ENCODE measurements at regions not wholly inside any gene's neighbourhood (a gene's known extent, or its start where the extent isn't known, plus 50 kb on each side); places are given as distances from the start of the nearest gene placed in this dataset.

- no peak overlapping the region for H3K4me3 Mint-ChIP-seq
- TF ChIP-seq, protein P1, sequence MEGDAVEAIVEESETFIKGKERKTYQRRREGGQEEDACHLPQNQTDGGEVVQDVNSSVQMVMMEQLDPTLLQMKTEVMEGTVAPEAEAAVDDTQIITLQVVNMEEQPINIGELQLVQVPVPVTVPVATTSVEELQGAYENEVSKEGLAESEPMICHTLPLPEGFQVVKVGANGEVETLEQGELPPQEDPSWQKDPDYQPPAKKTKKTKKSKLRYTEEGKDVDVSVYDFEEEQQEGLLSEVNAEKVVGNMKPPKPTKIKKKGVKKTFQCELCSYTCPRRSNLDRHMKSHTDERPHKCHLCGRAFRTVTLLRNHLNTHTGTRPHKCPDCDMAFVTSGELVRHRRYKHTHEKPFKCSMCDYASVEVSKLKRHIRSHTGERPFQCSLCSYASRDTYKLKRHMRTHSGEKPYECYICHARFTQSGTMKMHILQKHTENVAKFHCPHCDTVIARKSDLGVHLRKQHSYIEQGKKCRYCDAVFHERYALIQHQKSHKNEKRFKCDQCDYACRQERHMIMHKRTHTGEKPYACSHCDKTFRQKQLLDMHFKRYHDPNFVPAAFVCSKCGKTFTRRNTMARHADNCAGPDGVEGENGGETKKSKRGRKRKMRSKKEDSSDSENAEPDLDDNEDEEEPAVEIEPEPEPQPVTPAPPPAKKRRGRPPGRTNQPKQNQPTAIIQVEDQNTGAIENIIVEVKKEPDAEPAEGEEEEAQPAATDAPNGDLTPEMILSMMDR (IDR thresholded peaks at IDR 0.05; ENCODE audit: unreplicated experiment in 3 of 3) = no peak
- no peaks in the 10 kb centered on the region for H3K36me3 Mint-ChIP-seq (ENCODE audit: low read depth)
- H3K9me3 Mint-ChIP-seq = no peaks in the 10 kb centered on the region
- peaks cover 22% of the 10 kb centered on the region for H3K27me3 Mint-ChIP-seq (ENCODE audit: low read depth)
- H3K4me1 Mint-ChIP-seq = no peaks in the 10 kb centered on the region
- H3K27ac Mint-ChIP-seq = peak overlapping the region in 1 of 3 experiments; percentile 34
Observed at GRCh38 chr5:174221436-174221835, 175.9 kb downstream of the NSG2 start.

DNA sequence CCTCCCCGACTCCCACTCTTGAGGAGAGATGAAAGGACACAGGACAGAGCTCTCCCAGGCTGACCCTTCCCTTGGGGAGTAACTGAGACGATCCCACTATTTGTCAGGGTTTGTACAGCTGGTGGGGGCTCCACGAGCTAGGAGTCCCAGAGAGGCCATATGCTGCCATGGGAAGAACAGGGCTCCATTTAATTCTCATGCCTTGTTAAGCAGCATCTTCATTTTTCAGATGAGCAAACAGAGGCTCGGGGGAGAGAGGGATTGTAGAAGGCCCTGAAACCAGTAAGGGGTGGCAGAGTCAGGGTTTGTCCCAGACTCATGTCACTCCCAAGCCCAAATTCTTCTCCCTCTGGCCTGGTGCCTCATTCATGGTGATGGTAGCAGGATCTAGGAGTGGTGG, 176.4 kb downstream of the NSG2 start:
- H3K36me3 Mint-ChIP-seq (ENCODE audit: low read depth) = no peaks in the 10 kb centered on the region
- H3K27ac Mint-ChIP-seq = peak overlapping the region in 1 of 3 experiments; percentile 34
- no peaks in the 10 kb centered on the region for H3K4me1 Mint-ChIP-seq
- H3K9me3 Mint-ChIP-seq = no peaks in the 10 kb centered on the region
- TF ChIP-seq, protein P1 (IDR thresholded peaks at IDR 0.05; ENCODE audit: unreplicated experiment in 3 of 3) = no peak
- no peak overlapping the region for H3K4me3 Mint-ChIP-seq
- H3K27me3 Mint-ChIP-seq (ENCODE audit: low read depth) = peaks cover 22% of the 10 kb centered on the region

DNA sequence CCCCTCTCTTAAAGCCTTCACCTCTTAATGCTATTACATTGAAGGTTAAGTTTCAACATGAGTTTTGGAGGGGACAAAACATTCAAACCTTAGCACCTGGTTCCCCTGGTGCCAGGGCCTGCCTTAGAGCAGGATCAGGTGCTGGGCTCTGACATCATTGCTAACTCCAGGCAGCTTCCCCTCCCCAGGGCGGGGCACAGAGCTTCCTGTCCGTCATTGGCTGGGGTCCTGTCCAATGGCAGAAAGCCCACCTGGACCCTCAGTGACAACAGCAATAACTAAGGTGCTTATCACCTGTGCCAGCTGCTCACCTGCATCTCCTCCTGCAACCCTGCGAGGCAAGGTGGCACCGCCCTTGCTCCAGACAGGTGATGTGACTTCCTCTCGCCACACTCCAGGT, 177.4 kb downstream of the NSG2 start:
- Mint-ChIP-seq H3K4me3 (no peak overlapping the region), H3K9me3 (no peaks in the 10 kb centered on the region), H3K27ac (no peak overlapping the region), H3K27me3 (ENCODE audit: low read depth) (peaks cover 22% of the 10 kb centered on the region), H3K4me1 (no peaks in the 10 kb centered on the region), H3K36me3 (ENCODE audit: low read depth) (no peaks in the 10 kb centered on the region)
- TF ChIP-seq, protein P1 (IDR thresholded peaks at IDR 0.05; ENCODE audit: unreplicated experiment in 3 of 3) = no peak

DNA sequence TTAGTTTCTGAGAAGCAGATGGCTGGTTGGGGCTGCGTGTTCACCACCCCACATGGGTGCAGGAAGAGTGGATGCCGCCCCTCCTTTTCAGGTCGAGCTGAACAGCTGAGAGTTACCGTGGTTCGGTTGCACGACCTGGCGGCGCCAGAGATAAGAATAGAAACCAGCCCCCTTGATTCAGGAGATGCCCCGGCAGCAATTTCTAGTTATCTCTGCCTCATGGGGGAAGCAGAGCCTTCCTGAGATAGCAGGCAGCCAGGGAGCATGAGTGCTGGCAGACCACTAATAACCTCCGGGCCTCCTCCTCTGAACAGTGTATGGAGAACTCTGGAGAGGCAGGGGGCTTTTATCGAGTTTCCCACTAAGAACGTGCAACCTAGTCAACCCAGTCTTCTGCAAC, 177.8 kb downstream of the NSG2 start:
- no peaks in the 10 kb centered on the region for H3K4me1 Mint-ChIP-seq
- no peak overlapping the region for H3K27ac Mint-ChIP-seq
- no peaks in the 10 kb centered on the region for H3K9me3 Mint-ChIP-seq
- H3K36me3 Mint-ChIP-seq (ENCODE audit: low read depth) = no peaks in the 10 kb centered on the region
- TF ChIP-seq, protein P1 (IDR thresholded peaks at IDR 0.05; ENCODE audit: unreplicated experiment in 3 of 3) = no peak
- H3K27me3 Mint-ChIP-seq (ENCODE audit: low read depth) = peaks cover 19% of the 10 kb centered on the region
- no peak overlapping the region for H3K4me3 Mint-ChIP-seq

DNA sequence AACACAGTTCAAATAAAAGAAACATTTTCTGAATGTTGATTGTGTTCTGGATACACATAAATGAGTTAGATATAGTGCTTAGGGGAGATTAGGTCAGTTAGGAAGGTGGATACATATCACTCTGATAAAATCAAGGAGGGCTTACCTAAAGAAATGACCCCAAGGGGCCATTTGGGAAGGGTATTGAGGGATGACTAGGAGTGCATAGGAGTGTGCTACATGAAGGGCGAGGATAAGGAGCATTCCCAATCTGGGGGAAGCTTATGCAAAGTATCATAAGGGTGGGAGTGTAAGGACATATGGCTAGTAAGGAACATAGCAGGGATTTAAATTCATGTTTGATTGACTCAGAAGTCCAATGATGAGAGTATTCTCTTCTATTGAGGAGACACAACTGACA, 183.6 kb downstream of the NSG2 start:
- Mint-ChIP-seq H3K27ac (no peak overlapping the region), H3K4me3 (no peak overlapping the region)
- TF ChIP-seq, protein P1 (IDR thresholded peaks at IDR 0.05; ENCODE audit: unreplicated experiment in 3 of 3) = no peak

DNA sequence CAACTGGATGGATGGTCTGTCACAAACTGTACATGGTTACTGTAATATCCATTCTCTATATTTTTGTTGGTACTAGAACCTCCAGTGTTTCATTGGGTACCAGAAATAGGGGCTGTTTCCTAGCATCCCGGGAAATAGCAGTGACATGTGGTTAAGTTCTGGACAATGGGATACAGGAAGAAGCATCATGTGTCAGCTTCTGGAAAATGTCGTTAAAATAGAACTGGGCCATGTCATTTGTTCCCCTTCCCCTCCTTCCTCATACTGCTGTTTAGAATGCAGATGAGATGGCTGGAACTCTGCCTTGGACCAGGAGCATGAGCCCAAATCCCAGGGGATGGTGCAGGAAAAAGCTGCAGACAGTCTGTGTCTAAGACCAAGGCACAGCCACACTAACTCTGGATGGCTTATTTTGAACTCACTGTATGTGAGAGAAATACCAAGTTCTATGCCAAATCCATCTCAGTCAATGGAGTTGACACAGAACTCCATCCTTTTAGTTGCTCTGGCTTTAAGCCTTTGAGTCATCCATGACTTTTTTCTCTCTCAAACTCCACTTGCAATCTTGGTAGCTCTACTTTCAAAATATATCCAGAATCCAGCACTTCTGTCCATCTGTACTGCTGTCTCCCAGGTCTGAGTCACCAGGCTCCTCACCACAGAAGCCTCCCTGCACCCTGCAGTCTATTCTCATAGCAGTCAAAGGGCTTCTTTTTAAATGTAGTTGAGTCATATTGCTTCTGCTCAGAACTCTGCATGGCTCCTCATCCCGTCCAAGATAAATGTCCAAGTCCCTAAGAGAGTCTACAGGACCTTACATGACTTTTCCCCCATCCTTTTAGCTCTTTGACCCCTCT, 184.2 kb downstream of the NSG2 start:
- Mint-ChIP-seq H3K4me3 (no peak overlapping the region), H3K27ac (no peak overlapping the region), H3K9me3 (no peaks in the 10 kb centered on the region), H3K27me3 (ENCODE audit: low read depth) (peaks cover 3% of the 10 kb centered on the region), H3K36me3 (ENCODE audit: low read depth) (no peaks in the 10 kb centered on the region), H3K4me1 (peaks cover 7% of the 10 kb centered on the region)
- TF ChIP-seq, protein P1 (IDR thresholded peaks at IDR 0.05; ENCODE audit: unreplicated experiment in 3 of 3) = no peak

More for the DNA sequence above, 183.6 kb downstream of the NSG2 start:
- H3K9me3 Mint-ChIP-seq = no peaks in the 10 kb centered on the region
- H3K36me3 Mint-ChIP-seq (ENCODE audit: low read depth) = no peaks in the 10 kb centered on the region
- peaks cover 7% of the 10 kb centered on the region for H3K4me1 Mint-ChIP-seq
- H3K27me3 Mint-ChIP-seq (ENCODE audit: low read depth) = peaks cover 4% of the 10 kb centered on the region

Data from nephron (organoid).